ENCODE measurements at regions not wholly inside any gene's neighbourhood (a gene's known extent, or its start where the extent isn't known, plus 50 kb on each side); places are given as distances from the start of the nearest gene placed in this dataset.
"Not testable (repeated sequence)": the region's sequence is repeated elsewhere in the genome, so short reads cannot be mapped to it uniquely, and the experiment has no call there.

- not testable (repeated sequence) for DNase-seq
Measured at GRCh38 chr9:41018948-41019347, 109.5 kb downstream of the FOXD4L6 start.

DNA sequence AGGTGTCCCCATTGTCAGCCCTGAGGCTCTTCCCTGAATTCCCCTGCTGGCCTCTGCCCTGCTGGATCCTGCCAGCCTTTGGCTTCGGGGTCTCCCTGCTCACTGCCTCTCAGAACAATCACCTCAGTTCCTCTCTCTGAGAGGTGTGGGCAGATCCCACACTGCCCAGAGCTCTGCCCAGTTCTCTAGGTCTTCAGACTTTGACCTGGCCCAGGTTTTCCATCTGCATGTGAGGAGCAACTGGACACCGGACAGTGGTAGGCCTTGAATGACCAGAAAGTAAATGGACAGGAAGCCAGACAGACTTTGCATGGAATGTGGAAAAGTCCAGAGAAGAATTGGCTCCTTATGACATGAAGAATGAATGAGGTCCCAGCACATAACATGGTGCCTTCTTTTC is 111.8 kb downstream of the FOXD4L6 start:
- DNase-seq, result not testable (repeated sequence)

DNA sequence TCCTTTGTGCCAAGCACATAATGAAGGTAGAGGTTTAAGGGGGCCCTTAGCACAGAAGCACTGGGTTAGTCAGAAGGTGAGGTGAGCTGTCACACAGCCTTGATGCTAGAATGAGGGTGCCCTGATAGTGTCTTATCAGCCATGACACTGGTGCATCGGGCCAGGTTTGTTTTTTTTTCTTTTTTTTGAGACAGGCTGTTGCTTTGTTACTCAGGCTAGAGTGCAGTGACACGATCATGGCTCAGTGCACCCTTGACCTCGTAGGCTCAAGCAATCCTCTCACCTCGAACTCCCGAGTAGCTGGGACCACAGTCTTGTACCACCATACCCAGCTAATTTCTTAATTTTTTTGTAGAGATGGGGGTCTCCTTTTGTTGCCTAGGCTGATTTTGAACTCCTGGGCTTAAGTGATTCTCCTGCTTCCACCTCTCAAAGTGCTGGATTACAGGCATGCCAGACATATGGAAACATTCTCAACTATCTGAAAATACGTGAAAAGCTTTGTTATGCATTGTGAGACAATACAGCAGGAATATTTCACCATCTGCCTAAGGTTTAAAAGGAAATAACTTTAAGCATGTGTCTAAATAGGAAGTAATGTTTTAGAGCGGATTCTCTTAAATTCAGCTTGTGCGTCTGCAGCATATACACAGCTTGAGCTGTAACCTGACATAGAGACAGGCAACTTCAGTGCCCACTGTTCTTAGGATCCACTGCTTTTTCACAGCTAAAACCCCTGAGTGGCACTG is 128.4 kb downstream of the FOXD4L6 start:
- DNase-seq, result not testable (repeated sequence)

GRCh38 chr9:40995490-40995889 is 133.0 kb downstream of the FOXD4L6 start:
- DNase-seq, result not testable (repeated sequence)

DNA sequence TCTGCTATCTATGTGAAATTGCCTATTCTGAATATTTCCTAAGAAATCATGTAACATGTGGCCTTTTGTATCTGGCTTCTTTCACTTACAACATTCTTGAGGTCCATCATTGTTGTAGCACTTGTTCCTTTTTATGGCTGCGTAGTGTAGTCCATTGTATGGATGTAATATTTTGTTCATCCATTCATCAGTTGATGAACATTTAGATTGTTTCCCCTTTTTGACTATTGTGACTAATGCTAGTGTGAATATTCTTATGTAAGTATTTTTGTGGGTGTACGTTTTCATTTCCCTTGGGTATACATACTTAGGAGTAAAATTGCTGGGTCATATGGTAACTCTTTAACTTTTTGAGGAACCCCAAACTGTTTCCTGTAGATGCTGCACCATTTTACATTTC is 134.6 kb downstream of the FOXD4L6 start:
- DNase-seq, result not testable (repeated sequence)

- DNase-seq, result not testable (repeated sequence)
Measured at GRCh38 chr9:40993375-40993774, 135.1 kb downstream of the FOXD4L6 start.

GRCh38 chr9:40992472-40992821 is 136.0 kb downstream of the FOXD4L6 start:
- not testable (repeated sequence) for DNase-seq

DNA sequence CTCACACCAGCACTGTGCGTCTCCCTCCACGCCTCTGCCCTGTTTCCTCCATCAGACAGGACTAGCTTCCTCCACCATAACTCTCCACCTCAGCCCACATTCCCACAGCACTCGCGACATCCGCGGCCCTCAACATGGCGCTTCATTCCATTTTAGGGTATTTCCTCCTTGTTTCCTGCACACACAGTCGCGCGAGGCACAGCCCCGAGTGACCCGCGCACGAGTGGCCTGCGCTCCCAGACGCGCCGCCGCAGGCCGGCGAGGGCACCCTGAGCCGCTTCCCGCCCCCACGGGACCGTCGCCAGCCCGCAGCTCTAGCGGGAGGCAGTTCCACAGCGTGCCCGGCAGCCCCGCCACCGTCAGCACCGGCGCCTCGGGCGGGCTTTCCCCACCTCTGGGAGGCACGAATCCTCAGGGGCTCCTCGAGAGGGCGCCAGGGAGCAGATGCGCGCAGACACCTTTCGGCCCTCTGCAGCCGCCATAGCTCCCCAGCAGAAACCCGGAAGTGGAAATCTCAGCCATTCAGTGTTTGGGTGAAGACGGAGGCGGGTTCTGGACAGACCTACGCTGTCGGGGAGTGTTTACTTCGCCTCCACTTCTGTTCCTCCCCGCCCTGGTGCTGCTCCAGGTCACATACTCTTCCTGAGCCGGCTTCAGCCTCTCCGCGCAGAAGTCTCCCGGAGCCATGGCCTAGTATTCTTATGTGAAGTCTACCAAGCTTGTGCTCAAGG is 136.6 kb downstream of the FOXD4L6 start:
- peak; percentile 99 for DNase-seq

DNA sequence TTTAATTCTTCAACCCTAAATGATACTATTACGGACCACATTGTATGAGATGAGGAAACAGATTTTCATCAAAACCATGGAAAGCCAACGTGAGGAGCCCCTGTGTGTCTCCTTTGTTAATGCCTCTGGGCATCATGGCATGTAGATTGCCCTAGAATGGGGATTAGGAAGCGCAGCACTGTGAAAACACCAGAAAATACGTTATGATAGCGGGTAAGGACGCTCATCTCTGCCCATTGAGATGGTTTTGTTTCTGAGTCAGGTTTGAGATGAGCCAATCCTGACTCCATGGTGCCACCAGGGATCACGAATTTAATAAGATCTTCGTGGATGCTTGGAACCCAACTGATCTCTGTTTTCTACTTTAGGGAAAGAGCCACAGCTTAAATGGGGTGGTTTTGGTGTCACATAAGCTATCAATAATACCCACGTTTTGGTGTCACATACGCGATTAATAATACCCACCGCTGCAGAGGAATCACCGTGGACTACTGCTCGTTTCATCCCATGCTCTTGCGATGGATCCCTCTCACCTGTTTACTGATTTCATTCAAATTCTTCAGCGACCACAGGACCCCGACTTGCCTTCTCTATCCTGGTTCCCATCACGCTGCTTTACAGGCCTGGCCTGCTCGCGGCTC is 137.3 kb downstream of the FOXD4L6 start:
- DNase-seq, result not testable (repeated sequence)

GRCh38 chr9:40986332-40986731 is 142.1 kb downstream of the FOXD4L6 start:
- not testable (repeated sequence) for DNase-seq

- not testable (repeated sequence) for DNase-seq
Measured at GRCh38 chr9:40975351-40975750, 153.1 kb downstream of the FOXD4L6 start.

DNA sequence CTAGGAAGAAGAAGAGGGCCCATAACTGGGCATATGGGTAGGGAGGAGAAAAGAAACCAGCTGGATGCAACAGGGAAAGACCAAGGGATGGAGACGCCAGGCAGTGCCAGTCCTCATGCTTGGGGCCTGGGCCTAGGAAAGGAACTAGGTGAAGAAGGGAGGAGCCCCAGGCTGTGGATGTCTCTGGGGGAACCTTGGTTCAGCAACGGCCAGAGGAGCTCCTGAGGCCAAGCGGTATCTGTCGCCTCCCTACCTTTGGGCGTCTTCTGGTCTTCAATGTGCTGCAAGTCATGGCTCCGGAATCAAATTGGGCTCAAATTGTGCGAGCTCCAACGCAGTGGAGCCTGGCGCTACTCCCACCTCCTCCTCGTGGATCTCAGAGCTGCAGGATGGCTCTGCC is 153.6 kb downstream of the FOXD4L6 start:
- DNase-seq, result not testable (repeated sequence)

- not testable (repeated sequence) for DNase-seq
Measured at GRCh38 chr9:40971773-40972172, 156.7 kb downstream of the FOXD4L6 start.

- DNase-seq, result not testable (repeated sequence)
Measured at GRCh38 chr9:40970340-40970739, 158.1 kb downstream of the FOXD4L6 start.

DNA sequence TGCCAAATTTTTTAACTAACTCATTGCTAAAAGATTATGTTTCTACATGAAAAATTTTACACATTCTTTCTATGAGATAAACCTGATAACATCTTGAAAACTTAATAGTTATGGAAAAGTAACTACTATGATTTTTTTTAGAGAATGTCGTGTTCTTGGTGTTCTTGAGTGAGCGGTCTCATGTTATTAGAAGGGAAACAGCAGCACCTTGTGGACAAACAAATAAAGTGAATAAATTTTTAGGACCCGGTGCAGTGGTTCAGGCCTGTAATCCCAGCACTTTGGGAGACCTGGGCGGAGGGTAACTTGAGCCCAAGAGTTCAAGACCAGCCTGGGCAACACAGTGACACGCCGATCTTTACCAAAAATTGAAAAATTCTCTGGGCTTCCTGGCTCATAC is 166.0 kb downstream of the FOXD4L6 start:
- not testable (repeated sequence) for DNase-seq

DNA sequence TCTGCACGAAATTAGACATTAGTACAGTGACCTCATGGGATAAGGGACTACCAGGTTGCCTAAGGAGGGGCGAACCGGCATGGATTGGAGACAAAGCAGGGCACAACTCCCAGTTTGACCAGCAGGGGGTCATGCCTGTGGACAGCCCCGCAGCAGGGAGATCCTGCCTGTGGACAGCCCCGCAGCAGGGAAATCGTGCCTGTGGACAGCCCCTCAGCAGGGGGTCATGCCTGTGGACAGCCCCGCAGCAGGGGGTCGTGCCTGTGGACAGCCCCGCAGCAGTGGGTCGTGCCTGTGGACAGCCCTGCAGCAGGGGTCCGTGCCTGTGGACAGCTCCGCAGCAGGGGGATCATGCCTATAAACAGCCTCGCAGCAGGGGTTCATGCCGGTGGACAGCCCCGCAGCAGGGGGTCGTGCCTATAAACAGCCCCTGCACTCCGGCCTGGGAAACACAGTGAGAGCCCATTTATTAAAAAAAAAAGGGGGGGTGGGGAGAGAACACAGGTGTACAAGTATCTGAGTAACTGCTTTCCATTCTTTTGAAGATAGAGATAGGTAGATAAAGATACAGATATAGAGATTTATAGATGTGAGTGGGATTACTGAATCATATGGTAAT is 176.5 kb downstream of the FOXD4L6 start:
- not testable (repeated sequence) for DNase-seq

GRCh38 chr9:40946228-40946627 is 182.3 kb downstream of the FOXD4L6 start:
- DNase-seq, result not testable (repeated sequence)

DNA sequence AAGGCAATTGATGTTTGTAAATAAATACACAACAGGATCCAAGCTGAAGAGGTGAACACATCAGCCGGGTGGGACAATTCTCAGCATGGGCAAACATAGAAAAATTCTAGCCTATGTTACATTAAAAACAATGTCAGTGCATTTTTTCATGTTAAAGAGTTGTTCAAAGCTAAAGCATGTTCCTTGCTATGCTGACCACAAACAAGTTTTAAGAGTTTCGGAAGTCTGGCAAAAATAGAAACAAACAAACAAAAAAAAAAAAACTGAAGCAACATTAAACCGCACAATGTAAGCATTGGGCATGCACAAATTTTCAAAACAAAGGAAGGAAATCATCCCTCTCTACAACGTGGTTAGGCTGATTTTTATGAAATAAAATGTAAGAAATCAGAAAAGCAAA is 185.8 kb downstream of the FOXD4L6 start:
- not testable (repeated sequence) for DNase-seq

GRCh38 chr9:40939888-40940209 is 188.6 kb downstream of the FOXD4L6 start:
- DNase-seq, result not testable (repeated sequence)

GRCh38 chr9:40939201-40939887 is 189.1 kb downstream of the FOXD4L6 start:
- DNase-seq, result not testable (repeated sequence)

DNA sequence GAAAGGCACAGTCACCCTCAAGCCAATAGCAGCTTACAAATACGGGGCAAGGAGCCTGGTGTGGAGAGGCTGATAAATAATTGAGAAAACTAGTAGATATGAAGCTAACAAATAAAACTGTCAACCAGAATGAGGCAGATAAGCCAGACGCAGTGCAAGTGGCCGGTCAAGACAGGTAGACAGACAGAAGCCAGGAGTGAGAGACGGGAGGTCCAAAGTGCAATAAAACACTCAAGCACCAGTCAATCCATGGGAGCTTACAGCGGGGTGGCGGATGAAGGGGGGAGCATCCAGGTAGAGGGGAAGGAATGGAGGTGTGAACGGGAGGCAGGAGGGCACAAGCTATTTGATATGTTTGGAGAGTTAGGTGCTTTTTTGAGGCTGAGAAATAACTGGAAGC is 193.1 kb downstream of the FOXD4L6 start:
- no peak for DNase-seq

DNA sequence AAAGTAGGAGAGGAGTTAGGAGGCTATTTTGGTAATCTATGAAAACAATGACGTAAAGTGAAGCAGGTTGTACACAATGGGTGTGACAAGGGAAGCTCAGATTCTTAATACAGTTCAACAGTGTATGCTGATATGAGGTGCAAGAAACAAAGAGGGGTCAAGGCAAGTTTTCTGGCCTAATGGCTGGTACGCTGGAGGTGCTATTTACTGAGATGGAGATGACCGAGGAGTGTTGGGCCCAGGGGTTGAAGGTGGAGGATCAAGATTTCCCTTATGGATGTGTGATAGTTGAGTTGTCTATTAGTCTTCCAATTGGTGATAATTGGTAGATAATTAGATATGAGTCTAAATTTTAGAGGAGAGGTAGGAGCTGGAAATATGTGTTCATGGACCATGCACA is 194.0 kb downstream of the FOXD4L6 start:
- not testable (repeated sequence) for DNase-seq
